GM23248 (cell line): ENCODE measurements at regions not wholly inside any gene's neighbourhood (a gene's known extent, or its start where the extent isn't known, plus 50 kb on each side); places are given as distances from the start of the nearest gene placed in this dataset.

Experiments used
- EZH2 ChIP-seq: fragments of 200-600 bp; sonication (generic); IDR thresholded peaks from 2 replicates; pipeline ENCODE4 v1.6.1; 2018; ENCODE audit warnings: antibody characterized with exemption, mild to moderate bottlenecking; ENCODE audit not compliant: insufficient read depth, poor library complexity, severe bottlenecking
- EZH2phosphoT487 ChIP-seq: fragments of 200-600 bp; sonication (generic); IDR thresholded peaks from 2 replicates; pipeline ENCODE4 v1.6.1; 2018; ENCODE audit warnings: antibody characterized with exemption, moderate library complexity, mild to moderate bottlenecking, low read depth; ENCODE audit not compliant: insufficient read depth

DNA sequence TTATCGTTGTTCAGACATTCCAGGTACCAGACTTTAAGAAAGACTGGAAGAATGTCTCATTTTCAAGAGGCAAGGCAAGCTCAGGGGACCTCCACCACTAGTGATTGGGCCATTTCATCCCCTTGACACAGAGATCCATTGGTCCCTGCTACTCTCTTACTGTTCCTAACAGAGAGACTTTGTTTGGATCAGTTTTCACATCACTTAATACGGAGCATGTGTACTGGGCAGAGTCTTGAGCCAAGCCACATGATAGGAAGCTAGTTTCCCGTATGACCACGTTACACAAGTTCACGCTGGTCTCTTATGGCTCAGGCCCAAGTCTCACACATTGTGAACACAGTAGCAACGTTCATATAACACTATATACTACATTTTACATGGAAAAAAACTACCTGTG lies 269.9 kb downstream of the BAMBI start:
- no peak for TF ChIP-seq EZH2
- no peak for TF ChIP-seq EZH2phosphoT487
